Endodermal cell (in vitro differentiated cells): ENCODE measurements at regions not wholly inside any gene's neighbourhood (a gene's known extent, or its start where the extent isn't known, plus 50 kb on each side); places are given as distances from the start of the nearest gene placed in this dataset.

Experiments
- DNase-seq: peaks from one replicate; pipeline ENCODE4 v3.0.0-alpha.2; 2017
- H3K27ac ChIP-seq: 2 replicates; pipeline ENCODE4 v1.5.1; 2013; ENCODE audit warnings: mild to moderate bottlenecking, low read depth, low read length, moderate library complexity
- H3K27me3 ChIP-seq: 2 replicates; pipeline ENCODE4 v1.6.1; 2013; ENCODE audit warnings: mild to moderate bottlenecking, low read length, moderate library complexity; ENCODE audit not compliant: insufficient read depth, control insufficient read depth, poor library complexity, severe bottlenecking
- H3K36me3 ChIP-seq: 2 replicates; pipeline ENCODE4 v1.7.0; 2013; ENCODE audit warnings: mild to moderate bottlenecking, low read length, moderate library complexity; ENCODE audit not compliant: control insufficient read depth, insufficient read depth
- H3K4me1 ChIP-seq: one replicate; pipeline ENCODE4 v1.7.0; 2013; ENCODE audit warnings: low read length; ENCODE audit not compliant: control insufficient read depth, insufficient read depth
- H3K4me3 ChIP-seq: 2 replicates; pipeline ENCODE4 v1.5.1; 2013; ENCODE audit warnings: mild to moderate bottlenecking, low read length, moderate library complexity
- H3K9ac ChIP-seq: 2 replicates; pipeline ENCODE4 v1.6.1; 2013; ENCODE audit warnings: mild to moderate bottlenecking, low read length, moderate library complexity; ENCODE audit not compliant: poor library complexity, severe bottlenecking; ENCODE audit errors: extremely low read depth
- H3K9me3 ChIP-seq: 2 replicates; pipeline ENCODE4 v1.6.1; 2013; ENCODE audit warnings: mild to moderate bottlenecking, low read length, moderate library complexity; ENCODE audit not compliant: control insufficient read depth
- H3K27ac Mint-ChIP-seq: 2 replicates; pipeline ENCODE4 v1.8.0; 2020; ENCODE audit warnings: mixed read lengths
- H3K27me3 Mint-ChIP-seq: 2 replicates; pipeline ENCODE4 v1.8.0; 2021; ENCODE audit warnings: mild to moderate bottlenecking, mixed read lengths; ENCODE audit not compliant: insufficient read depth
- H3K36me3 Mint-ChIP-seq: 2 replicates; pipeline ENCODE4 v1.8.0; 2020; ENCODE audit warnings: low read depth, mixed read lengths
- H3K4me1 Mint-ChIP-seq: 2 replicates; pipeline ENCODE4 v1.8.0; 2020; ENCODE audit warnings: mixed read lengths
- H3K4me3 Mint-ChIP-seq: 2 replicates; pipeline ENCODE4 v1.8.0; 2020; ENCODE audit warnings: mild to moderate bottlenecking, moderate library complexity, mixed read lengths
- H3K9me3 Mint-ChIP-seq: 2 replicates; pipeline ENCODE4 v1.8.0; 2020; ENCODE audit warnings: mild to moderate bottlenecking, mixed read lengths
- CTCF ChIP-seq: fragments of 200-600 bp; sonication (generic); conservative IDR thresholded peaks from 2 replicates; pipeline ENCODE4 v1.5.0; 2021; ENCODE audit warnings: antibody characterized with exemption, mild to moderate bottlenecking
- WGBS, 2 experiments: methylation state at CpG; one replicate each; pipeline versions ENCODE4 v1.1.5 to v1.1.7; 2013; ENCODE audit warnings: missing lambda C conversion rate in 2 of 2, mixed read lengths in 1 of 2; ENCODE audit not compliant: insufficient coverage in 1 of 2, insufficient read length in 1 of 2; 5-methylcytosine and 5-hydroxymethylcytosine counted together

- 64 to 68% methylated on average over 2 of the region's 2 CpGs for WGBS, 2 experiments
- Histone ChIP-seq H3K27ac (no peak overlapping the region), H3K27me3 (no peaks in the 10 kb centered on the region), H3K36me3 (no peaks in the 10 kb centered on the region), H3K4me1 (no peaks in the 10 kb centered on the region), H3K9ac (no peak overlapping the region), H3K9me3 (no peaks in the 10 kb centered on the region), H3K4me3 (no peak overlapping the region)
- no peak for TF ChIP-seq CTCF
- Mint-ChIP-seq H3K4me3 (no peak overlapping the region), H3K4me1 (peaks cover 4% of the 10 kb centered on the region), H3K9me3 (peaks cover 2% of the 10 kb centered on the region), H3K27me3 (no peaks in the 10 kb centered on the region), H3K27ac (no peak overlapping the region), H3K36me3 (no peaks in the 10 kb centered on the region)
- no peak for DNase-seq
These were observed 107.8 kb upstream of the CCN2 start for GRCh38 chr6:132058975-132059374.

DNA sequence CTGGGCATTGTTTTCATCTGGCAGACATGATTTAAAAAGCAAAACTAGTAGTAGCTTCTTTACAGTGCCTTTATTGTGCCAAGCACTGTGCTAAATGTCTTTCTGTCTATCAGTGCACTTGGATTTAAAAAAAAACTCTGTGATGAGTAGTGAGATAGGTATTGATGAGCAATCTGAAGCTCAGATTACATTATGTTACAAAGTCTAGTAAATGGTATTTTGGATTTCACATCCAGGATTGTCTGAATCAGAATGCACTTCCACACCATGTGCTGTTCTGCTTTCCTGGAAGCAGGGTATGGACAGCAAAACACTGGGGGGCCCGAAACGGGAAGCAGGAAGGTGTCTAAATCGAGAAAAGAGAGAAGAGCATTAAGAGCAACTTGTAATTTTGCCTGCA, 103.4 kb upstream of the CCN2 start:
- Mint-ChIP-seq H3K9me3 (peaks cover 2% of the 10 kb centered on the region), H3K36me3 (no peaks in the 10 kb centered on the region), H3K27me3 (no peaks in the 10 kb centered on the region), H3K4me1 (no peaks in the 10 kb centered on the region), H3K27ac (no peak overlapping the region), H3K4me3 (no peak overlapping the region)
- Histone ChIP-seq H3K36me3 (no peaks in the 10 kb centered on the region), H3K4me3 (no peak overlapping the region), H3K9ac (no peak overlapping the region), H3K27me3 (no peaks in the 10 kb centered on the region), H3K27ac (no peak overlapping the region), H3K4me1 (no peaks in the 10 kb centered on the region), H3K9me3 (no peaks in the 10 kb centered on the region)
- 81 to 82% methylated on average over 3 of the region's 3 CpGs for WGBS, 2 experiments
- TF ChIP-seq CTCF, result no peak
- no peak for DNase-seq

DNA sequence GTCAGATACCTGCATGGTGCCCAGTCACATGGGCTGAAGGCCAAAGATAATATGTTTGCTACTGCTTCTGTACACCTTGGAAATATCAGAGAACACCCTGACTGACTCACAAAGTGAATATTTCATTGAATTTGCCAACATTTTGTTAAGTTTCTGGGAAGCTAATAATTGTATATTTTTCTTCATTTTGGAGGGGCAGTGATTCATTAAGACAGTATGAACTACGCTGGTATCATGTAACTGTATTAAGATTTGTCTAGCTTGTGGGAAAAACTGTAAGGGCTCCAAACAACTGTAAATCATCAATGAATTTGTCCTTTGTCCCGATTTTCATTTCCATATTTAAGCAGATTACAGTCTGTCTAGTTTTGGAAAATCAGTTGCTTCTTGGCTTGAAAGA, 102.3 kb upstream of the CCN2 start:
- Histone ChIP-seq H3K9me3 (no peaks in the 10 kb centered on the region), H3K4me1 (no peaks in the 10 kb centered on the region), H3K4me3 (no peak overlapping the region), H3K27me3 (no peaks in the 10 kb centered on the region), H3K27ac (no peak overlapping the region), H3K9ac (no peak overlapping the region), H3K36me3 (no peaks in the 10 kb centered on the region)
- no peaks in the 10 kb centered on the region for H3K36me3 Mint-ChIP-seq
- no peak for TF ChIP-seq CTCF
- DNase-seq, result no peak
- no peaks in the 10 kb centered on the region for H3K4me1 Mint-ChIP-seq
- no peak overlapping the region for H3K27ac Mint-ChIP-seq
- H3K9me3 Mint-ChIP-seq, result peaks cover 5% of the 10 kb centered on the region
- H3K27me3 Mint-ChIP-seq, result no peaks in the 10 kb centered on the region
- H3K4me3 Mint-ChIP-seq, result no peak overlapping the region
- WGBS, 2 experiments, result 77 to 100% methylated on average over 1 to 2 of the region's 2 CpGs
